CD14-positive monocyte (primary cell): ENCODE measurements at regions not wholly inside any gene's neighbourhood (a gene's known extent, or its start where the extent isn't known, plus 50 kb on each side); places are given as distances from the start of the nearest gene placed in this dataset.

ENCODE experiments used
- DNase-seq, 3 donors: peaks; one replicate each; pipeline ENCODE4 v3.0.0-alpha.2; 2011 to 2022
- H2AFZ ChIP-seq: 2 replicates; pipeline ENCODE4 v1.6.0; 2012; ENCODE audit warnings: mild to moderate bottlenecking, low read depth, low read length, inconsistent platforms; ENCODE audit not compliant: insufficient read depth, poor library complexity, severe bottlenecking
- H3K27ac ChIP-seq, 2 donors: 1 replicate in 1 of 2; 2 replicates in 1 of 2; pipeline ENCODE4 v1.5.1; 2012 to 2013; ENCODE audit warnings: low read length in 2 of 2, control low read depth in 1 of 2, inconsistent platforms in 1 of 2, low read depth in 1 of 2, mild to moderate bottlenecking in 1 of 2
- H3K27me3 ChIP-seq, 2 donors: one replicate each; pipeline versions ENCODE4 v1.6.0 to v1.6.1; 2011 to 2013; ENCODE audit warnings: low read length in 2 of 2; ENCODE audit not compliant: control insufficient read depth in 2 of 2, insufficient read depth in 2 of 2
- H3K36me3 ChIP-seq, 2 donors: replicated peaks in 1 of 2; 1 replicate in 1 of 2; 2 replicates in 1 of 2; pipeline versions ENCODE4 v1.5.1 to v1.6.1; 2012 to 2013; ENCODE audit warnings: low read length in 2 of 2, control low read depth in 1 of 2, inconsistent platforms in 1 of 2, mild to moderate bottlenecking in 1 of 2; ENCODE audit not compliant: insufficient read depth in 2 of 2, control insufficient read depth in 1 of 2
- H3K4me1 ChIP-seq, 2 donors: 1 replicate in 1 of 2; 2 replicates in 1 of 2; pipeline versions ENCODE4 v1.5.1 to v1.6.1; 2012 to 2013; ENCODE audit warnings: low read length in 2 of 2, control low read depth in 1 of 2, inconsistent platforms in 1 of 2, mild to moderate bottlenecking in 1 of 2, moderate library complexity in 1 of 2; ENCODE audit not compliant: insufficient read depth in 2 of 2, control insufficient read depth in 1 of 2
- H3K4me2 ChIP-seq: replicated peaks from 2 replicates; pipeline ENCODE3; 2012; ENCODE audit warnings: low read length, moderate library complexity, mild to moderate bottlenecking; ENCODE audit not compliant: poor library complexity, severe bottlenecking; ENCODE audit errors: extremely low read depth
- H3K4me3 ChIP-seq, 3 experiments: fragments of 200-600 bp in 1 of 3; sonication (generic) in 1 of 3; replicated peaks in 1 of 3; 1 replicate in 2 of 3; 2 replicates in 1 of 3; pipeline ENCODE4 v1.5.1; 2011 to 2013; ENCODE audit warnings: low read length in 3 of 3, mild to moderate bottlenecking in 3 of 3, control low read depth in 2 of 3, low read depth in 2 of 3, inconsistent platforms in 1 of 3, moderate library complexity in 1 of 3
- H3K79me2 ChIP-seq: 2 replicates; pipeline ENCODE4 v1.6.0; 2012; ENCODE audit warnings: mild to moderate bottlenecking, control low read depth, inconsistent platforms, low read length, moderate library complexity; ENCODE audit not compliant: insufficient read depth
- H3K9ac ChIP-seq: 2 replicates; pipeline ENCODE4 v1.6.0; 2017; ENCODE audit warnings: low read length, mild to moderate bottlenecking; ENCODE audit not compliant: insufficient read depth, poor library complexity, severe bottlenecking
- H3K9me3 ChIP-seq, 2 donors: replicated peaks in 1 of 2; 1 replicate in 1 of 2; 2 replicates in 1 of 2; pipeline versions ENCODE4 v1.5.1 to v1.6.1; 2012 to 2013; ENCODE audit warnings: low read length in 2 of 2, control low read depth in 1 of 2; ENCODE audit not compliant: control insufficient read depth in 1 of 2, insufficient read depth in 1 of 2
- H4K20me1 ChIP-seq: 2 replicates; pipeline ENCODE4 v1.6.0; 2012; ENCODE audit warnings: mild to moderate bottlenecking, low read length, control low read depth, moderate library complexity; ENCODE audit not compliant: insufficient read depth
- H3K27ac Mint-ChIP-seq, 7 donors: one replicate each; pipeline ENCODE4 v1.8.0; 2020; ENCODE audit warnings: mild to moderate bottlenecking in 7 of 7, mixed read lengths in 7 of 7, moderate library complexity in 6 of 7, inconsistent platforms in 2 of 7
- H3K27me3 Mint-ChIP-seq, 3 donors: one replicate each; pipeline ENCODE4 v1.8.0; 2021 to 2022; ENCODE audit warnings: low read depth in 3 of 3, mild to moderate bottlenecking in 3 of 3, mixed read lengths in 3 of 3, moderate library complexity in 3 of 3, inconsistent platforms in 1 of 3
- H3K36me3 Mint-ChIP-seq, 2 donors: one replicate each; pipeline ENCODE4 v1.8.0; 2020; ENCODE audit warnings: mixed read lengths in 2 of 2, inconsistent platforms in 1 of 2, mild to moderate bottlenecking in 1 of 2
- H3K4me1 Mint-ChIP-seq: one replicate; pipeline ENCODE4 v1.8.0; 2020; ENCODE audit warnings: mild to moderate bottlenecking, mixed read lengths
- H3K4me3 Mint-ChIP-seq, 2 donors: one replicate each; pipeline ENCODE4 v1.8.0; 2020; ENCODE audit warnings: mild to moderate bottlenecking in 2 of 2, mixed read lengths in 2 of 2, moderate library complexity in 1 of 2
- H3K9me3 Mint-ChIP-seq, 7 donors: one replicate each; pipeline ENCODE4 v1.8.0; 2020 to 2022; ENCODE audit warnings: mixed read lengths in 7 of 7, mild to moderate bottlenecking in 6 of 7, moderate library complexity in 6 of 7, inconsistent platforms in 2 of 7
- WGBS: methylation state at CpG from one replicate; pipeline ENCODE4 v1.1.5; 2013; ENCODE audit warnings: missing lambda C conversion rate; ENCODE audit not compliant: insufficient coverage; 5-methylcytosine and 5-hydroxymethylcytosine counted together
- intact Hi-C, 2 donors: fragments of 100-400 bp; cut with micrococcal nuclease; formaldehyde crosslinking; loops; one replicate each; pipeline versions ENCODE4 v1.15.0 to v1.15.1; 2023
- TF ChIP-seq, protein P1 (sequence below): fragments of 200-600 bp; IDR thresholded peaks from one replicate; pipeline ENCODE4 v1.8.0; 2022; ENCODE audit warnings: antibody characterized with exemption, mild to moderate bottlenecking

DNA sequence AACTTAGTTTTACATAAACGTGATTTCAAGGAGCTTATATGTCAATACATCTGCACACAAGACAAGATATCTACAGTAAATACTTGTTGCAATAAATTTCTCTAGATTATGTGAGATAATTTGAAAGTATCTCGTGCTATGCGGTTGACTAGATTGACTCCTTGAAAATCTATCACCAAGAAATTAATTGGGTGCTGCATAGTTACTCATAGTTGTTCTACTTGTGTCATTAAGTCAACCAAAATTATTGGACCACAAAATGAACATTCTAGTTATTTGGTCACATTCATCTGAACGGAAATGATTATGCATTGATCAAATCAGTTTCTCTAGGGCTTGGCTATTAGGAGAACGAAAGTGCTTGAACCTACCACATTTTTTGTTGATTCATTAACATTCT is 2291.5 kb downstream of the PCDH9 start:
- peaks cover 0 to 14% (median 3%) of the 10 kb centered on the region in 7 donors for H3K9me3 Mint-ChIP-seq
- Histone ChIP-seq H3K4me1 (no peaks in the 10 kb centered on the region), H3K79me2 (no peaks in the 10 kb centered on the region), H2AFZ (no peak overlapping the region), H3K4me3 (no peak overlapping the region), H4K20me1 (no peaks in the 10 kb centered on the region), H3K9ac (no peak overlapping the region), H3K4me2 (no peak overlapping the region), H3K27me3 (no peaks in the 10 kb centered on the region), H3K27ac (no peak overlapping the region), H3K36me3 (no peaks in the 10 kb centered on the region), H3K9me3 (peaks cover 7 to 10% of the 10 kb centered on the region in 2 donors)
- H3K4me3 Mint-ChIP-seq: no peak overlapping the region
- no CpG with 5 or more reads among the region's 5 CpGs for WGBS
- no peak overlapping the region for H3K27ac Mint-ChIP-seq
- no peak for DNase-seq
- H3K27me3 Mint-ChIP-seq: no peaks in the 10 kb centered on the region
- no peaks in the 10 kb centered on the region for H3K4me1 Mint-ChIP-seq
- no peaks in the 10 kb centered on the region for H3K36me3 Mint-ChIP-seq
- TF ChIP-seq, protein P1, sequence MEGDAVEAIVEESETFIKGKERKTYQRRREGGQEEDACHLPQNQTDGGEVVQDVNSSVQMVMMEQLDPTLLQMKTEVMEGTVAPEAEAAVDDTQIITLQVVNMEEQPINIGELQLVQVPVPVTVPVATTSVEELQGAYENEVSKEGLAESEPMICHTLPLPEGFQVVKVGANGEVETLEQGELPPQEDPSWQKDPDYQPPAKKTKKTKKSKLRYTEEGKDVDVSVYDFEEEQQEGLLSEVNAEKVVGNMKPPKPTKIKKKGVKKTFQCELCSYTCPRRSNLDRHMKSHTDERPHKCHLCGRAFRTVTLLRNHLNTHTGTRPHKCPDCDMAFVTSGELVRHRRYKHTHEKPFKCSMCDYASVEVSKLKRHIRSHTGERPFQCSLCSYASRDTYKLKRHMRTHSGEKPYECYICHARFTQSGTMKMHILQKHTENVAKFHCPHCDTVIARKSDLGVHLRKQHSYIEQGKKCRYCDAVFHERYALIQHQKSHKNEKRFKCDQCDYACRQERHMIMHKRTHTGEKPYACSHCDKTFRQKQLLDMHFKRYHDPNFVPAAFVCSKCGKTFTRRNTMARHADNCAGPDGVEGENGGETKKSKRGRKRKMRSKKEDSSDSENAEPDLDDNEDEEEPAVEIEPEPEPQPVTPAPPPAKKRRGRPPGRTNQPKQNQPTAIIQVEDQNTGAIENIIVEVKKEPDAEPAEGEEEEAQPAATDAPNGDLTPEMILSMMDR: no peak
- intact Hi-C loops: no loop called here

DNA sequence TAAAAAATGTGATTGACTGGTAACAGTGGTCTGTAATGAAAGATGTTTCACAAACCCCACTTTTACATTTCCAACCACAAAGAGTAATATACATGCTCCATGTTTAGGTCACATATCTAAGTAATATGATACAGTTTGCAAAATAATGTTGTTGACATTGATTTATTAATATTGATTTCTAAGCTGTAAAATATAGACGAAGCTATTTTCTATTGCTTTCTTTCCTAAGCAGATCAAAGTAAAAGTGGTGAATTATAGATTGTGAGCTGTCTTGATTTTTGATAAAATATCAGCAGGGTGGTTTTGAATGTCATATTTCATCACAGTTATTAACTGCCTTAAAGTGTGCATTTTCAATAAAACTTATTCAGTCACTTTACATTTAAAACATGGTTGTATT is 2292.8 kb downstream of the PCDH9 start:
- DNase-seq: no peak
- no peaks in the 10 kb centered on the region for H3K4me1 Mint-ChIP-seq
- TF ChIP-seq, protein P1: no peak

More for the DNA sequence above, 2292.8 kb downstream of the PCDH9 start:
- Mint-ChIP-seq H3K27ac (no peak overlapping the region), H3K9me3 (peaks cover 0 to 14% (median 3%) of the 10 kb centered on the region in 7 donors), H3K36me3 (no peaks in the 10 kb centered on the region), H3K27me3 (no peaks in the 10 kb centered on the region), H3K4me3 (no peak overlapping the region)
- Histone ChIP-seq H3K27ac (no peak overlapping the region), H3K9ac (no peak overlapping the region), H3K27me3 (no peaks in the 10 kb centered on the region), H2AFZ (no peak overlapping the region), H3K4me3 (no peak overlapping the region), H3K79me2 (no peaks in the 10 kb centered on the region), H4K20me1 (no peaks in the 10 kb centered on the region), H3K4me1 (no peaks in the 10 kb centered on the region), H3K36me3 (no peaks in the 10 kb centered on the region), H3K9me3 (peaks cover 7 to 10% of the 10 kb centered on the region in 2 donors), H3K4me2 (no peak overlapping the region)
- intact Hi-C loops: no loop called here
- no CpG with 5 or more reads among the region's 1 CpG for WGBS
